B cell (primary cell): ENCODE measurements at regions not wholly inside any gene's neighbourhood (a gene's known extent, or its start where the extent isn't known, plus 50 kb on each side); places are given as distances from the start of the nearest gene placed in this dataset.
A peak's percentile ranks its signal among the peaks of the same experiment; 100 is the strongest.

Experiments used
- ATAC-seq: fragments of 200-7000 bp; cut with Tn5 transposase; one replicate; pipeline ENCODE4 v1.10.0; 2021; ENCODE audit warnings: low read depth, mild to moderate bottlenecking, moderate number of reproducible peaks, moderate library complexity
- CTCF ChIA-PET: fragments of 350-600 bp; sonication (Branson Sonifier 250); formaldehyde crosslinking; loops from one replicate; lab custom pipeline; 2021; ENCODE audit warnings: antibody characterized with exemption, inconsistent platforms; lab: Charles Lee
- POLR2A ChIA-PET: fragments of 350-600 bp; sonication (Branson Sonifier 250); formaldehyde crosslinking; loops from one replicate; lab custom pipeline; 2021; ENCODE audit warnings: antibody characterized with exemption; lab: Charles Lee
- DNase-seq: peaks from one replicate; pipeline ENCODE4 v3.0.0; 2013
- H2AFZ ChIP-seq: 2 replicates; pipeline ENCODE4 v1.6.1; 2012; ENCODE audit warnings: mild to moderate bottlenecking, low read depth, low read length; ENCODE audit not compliant: insufficient read depth, poor library complexity, severe bottlenecking
- H3K27ac ChIP-seq, 2 donors: 1 replicate in 1 of 2; 2 replicates in 1 of 2; pipeline ENCODE4 v1.5.1; 2012 to 2013; ENCODE audit warnings: low read length in 2 of 2, mild to moderate bottlenecking in 2 of 2, moderate library complexity in 1 of 2
- H3K27me3 ChIP-seq, 4 experiments: fragments of 200-600 bp in 1 of 4; sonication (generic) in 1 of 4; replicated peaks in 1 of 4; 1 replicate in 2 of 4; 2 replicates in 2 of 4; pipeline versions ENCODE4 v1.6.1 to v1.7.0; 2013 to 2016; ENCODE audit warnings: low read length in 3 of 4, mild to moderate bottlenecking in 2 of 4, mixed read lengths in 1 of 4, moderate library complexity in 1 of 4; ENCODE audit not compliant: insufficient read depth in 4 of 4, control insufficient read depth in 3 of 4; ENCODE audit errors: control extremely low read depth in 1 of 4
- H3K36me3 ChIP-seq, 2 experiments: replicated peaks in 1 of 2; 1 replicate in 1 of 2; 2 replicates in 1 of 2; pipeline versions ENCODE4 v1.6.1 to v1.7.1; 2013; ENCODE audit warnings: low read length in 1 of 2; ENCODE audit not compliant: insufficient read depth in 2 of 2, control insufficient read depth in 1 of 2; ENCODE audit errors: control extremely low read depth in 1 of 2, extremely low read depth in 1 of 2
- H3K4me1 ChIP-seq, 2 donors: fragments of 200-600 bp in 1 of 2; sonication (generic) in 1 of 2; 1 replicate in 1 of 2; 2 replicates in 1 of 2; pipeline versions ENCODE4 v1.5.1 to v1.6.1; 2013 to 2017; ENCODE audit warnings: low read length in 2 of 2; ENCODE audit not compliant: control insufficient read depth in 2 of 2, insufficient read depth in 2 of 2
- H3K4me2 ChIP-seq: replicated peaks from 2 replicates; pipeline ENCODE3; 2012; ENCODE audit warnings: mild to moderate bottlenecking, low read depth, low read length; ENCODE audit not compliant: poor library complexity, severe bottlenecking
- H3K4me3 ChIP-seq, 5 experiments: fragments of 200-600 bp in 1 of 5; sonication (generic) in 1 of 5; 1 replicate in 3 of 5; 2 replicates in 2 of 5; pipeline versions ENCODE4 v1.5.1 to v1.7.0; 2011 to 2016; ENCODE audit warnings: low read length in 4 of 5, mild to moderate bottlenecking in 4 of 5, low read depth in 2 of 5, control low read depth in 1 of 5, moderate library complexity in 1 of 5; ENCODE audit not compliant: insufficient read depth in 1 of 5; ENCODE audit errors: control extremely low read depth in 1 of 5, extremely low read depth in 1 of 5
- H3K79me2 ChIP-seq: fragments of 200-600 bp; sonication (generic); one replicate; pipeline ENCODE4 v1.6.0; 2016; ENCODE audit warnings: low read length; ENCODE audit not compliant: control insufficient read depth, insufficient read depth
- H3K9ac ChIP-seq: fragments of 200-600 bp; sonication (generic); 2 replicates; pipeline ENCODE4 v1.6.1; 2017; ENCODE audit warnings: mild to moderate bottlenecking, low read length, moderate library complexity
- H3K9me3 ChIP-seq, 3 donors: one replicate each; pipeline versions ENCODE4 v1.6.1 to v1.7.1; 2013; ENCODE audit warnings: low read length in 2 of 3; ENCODE audit not compliant: control insufficient read depth in 2 of 3, insufficient read depth in 1 of 3; ENCODE audit errors: control extremely low read depth in 1 of 3
- H4K20me1 ChIP-seq: 2 replicates; pipeline ENCODE4 v1.6.0; 2012; ENCODE audit warnings: mild to moderate bottlenecking, low read length; ENCODE audit not compliant: insufficient read depth, control insufficient read depth, poor library complexity, severe bottlenecking
- H3K27ac Mint-ChIP-seq: one replicate; pipeline ENCODE4 v1.8.0; 2021; ENCODE audit warnings: mixed read lengths
- H3K27me3 Mint-ChIP-seq: one replicate; pipeline ENCODE4 v1.8.0; 2021; ENCODE audit warnings: mixed read lengths
- H3K4me1 Mint-ChIP-seq: one replicate; pipeline ENCODE4 v1.8.0; 2021; ENCODE audit warnings: mixed read lengths
- H3K4me3 Mint-ChIP-seq: one replicate; pipeline ENCODE4 v1.8.0; 2021; ENCODE audit warnings: mixed read lengths
- H3K9me3 Mint-ChIP-seq: one replicate; pipeline ENCODE4 v1.8.0; 2022; ENCODE audit warnings: mixed read lengths; ENCODE audit not compliant: insufficient read depth
- CTCF ChIP-seq: fragments of 200-600 bp; IDR thresholded peaks from one replicate; pipeline ENCODE4 v1.8.0; 2022; ENCODE audit warnings: antibody characterized with exemption, mild to moderate bottlenecking
- EZH2 ChIP-seq: IDR thresholded peaks from 2 replicates; pipeline ENCODE4 v1.6.1; 2012; ENCODE audit warnings: borderline replicate concordance, low read depth, mild to moderate bottlenecking, moderate library complexity, low read length; ENCODE audit not compliant: insufficient read depth, poor library complexity, severe bottlenecking
- WGBS: methylation state at CpG from one replicate; pipeline ENCODE4 v1.1.5; 2013; ENCODE audit warnings: missing lambda C conversion rate; ENCODE audit not compliant: insufficient coverage; 5-methylcytosine and 5-hydroxymethylcytosine counted together
- intact Hi-C: fragments of 100-400 bp; cut with micrococcal nuclease; formaldehyde crosslinking; loops from one replicate; pipeline ENCODE4 v1.10.0; 2022

GRCh38 chr5:135192351-135192750 is 158.3 kb upstream of the PITX1 start:
- Histone ChIP-seq H3K36me3 (no peaks in the 10 kb centered on the region), H3K79me2 (no peaks in the 10 kb centered on the region), H4K20me1 (no peaks in the 10 kb centered on the region), H3K9ac (no peak overlapping the region), H3K4me3 (no peak overlapping the region), H3K27me3 (peaks cover 0 to 39% (median 16%) of the 10 kb centered on the region in 4 experiments), H3K27ac (no peak overlapping the region), H2AFZ (no peak overlapping the region), H3K9me3 (peaks cover 0 to 3% (median 2%) of the 10 kb centered on the region in 3 donors), H3K4me2 (no peak overlapping the region), H3K4me1 (peaks cover 10 to 12% of the 10 kb centered on the region in 2 donors)
- Mint-ChIP-seq H3K4me3 (no peak overlapping the region), H3K4me1 (peaks cover 5% of the 10 kb centered on the region), H3K27ac (no peak overlapping the region), H3K9me3 (peaks cover 7% of the 10 kb centered on the region), H3K27me3 (peaks cover 64% of the 10 kb centered on the region)
- CTCF ChIA-PET: interaction anchor here (0.6 to 6.0 kb wide), 11 partner anchors 9 to 355 kb away, joined by 3 to 44 read pairs (median 4); partner anchors contain the start of gene PCBD2
- DNase-seq (no peak), ATAC-seq (no peak)
- intact Hi-C loops: no loop called here
- WGBS: 94% methylated on average over 7 of the region's 7 CpGs
- TF ChIP-seq EZH2 (no peak), CTCF (no peak)
- POLR2A ChIA-PET: interaction anchor here (1.4 kb wide), 1 partner anchor 277 kb away, joined by 6 read pairs; no protein-coding TSS in a partner anchor

DNA sequence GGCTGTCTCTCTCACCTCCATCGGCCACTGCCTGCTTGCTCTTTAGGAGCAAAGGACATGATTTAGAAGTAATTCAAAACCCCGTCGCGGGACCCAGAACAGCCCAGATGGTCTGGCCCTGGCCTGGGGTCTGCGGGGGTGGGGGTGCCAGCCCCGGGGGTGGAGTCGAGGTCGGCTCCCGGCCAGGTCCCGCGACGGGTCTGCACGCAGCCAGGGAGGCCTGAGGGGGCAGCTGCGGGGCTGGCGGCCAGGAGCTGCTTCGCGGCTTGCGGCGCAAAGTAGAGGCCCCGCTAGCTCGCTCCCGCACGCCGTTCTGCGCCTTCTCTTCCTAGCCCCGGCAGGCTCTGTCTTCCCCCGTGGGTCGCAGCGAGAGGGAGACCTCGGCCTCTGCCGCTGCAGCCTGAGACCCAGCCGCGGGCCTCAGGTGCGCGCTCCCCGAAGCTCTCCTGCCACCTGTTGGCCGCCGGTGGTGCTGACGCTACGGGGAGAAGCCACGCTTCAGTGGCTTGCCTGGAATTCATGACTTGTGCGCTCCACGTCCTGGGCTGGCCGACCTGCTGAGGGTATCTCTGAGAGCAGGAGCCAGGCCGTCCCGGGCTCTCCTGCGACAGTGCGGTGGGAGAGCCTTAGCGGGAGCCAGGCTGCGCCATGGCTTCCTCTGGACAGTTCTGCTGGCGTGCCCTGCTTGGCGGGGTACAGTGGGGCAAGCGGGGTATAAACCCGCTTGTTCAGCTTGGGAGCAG is 157.2 kb upstream of the PITX1 start:
- Histone ChIP-seq H3K79me2 (no peaks in the 10 kb centered on the region), H3K9ac (peak overlapping the region; percentile 55), H3K4me3 (peak overlapping the region in 4 of 5 experiments; percentile 22 to 45 (median 38)), H3K27ac (no peak overlapping the region), H2AFZ (peak overlapping the region; percentile 79), H3K27me3 (peaks cover 0 to 39% (median 17%) of the 10 kb centered on the region in 4 experiments), H3K4me1 (peaks cover 10 to 12% of the 10 kb centered on the region in 2 donors), H4K20me1 (no peaks in the 10 kb centered on the region), H3K4me2 (peak overlapping the region; percentile 91), H3K36me3 (no peaks in the 10 kb centered on the region), H3K9me3 (peaks cover 0 to 3% (median 0%) of the 10 kb centered on the region in 3 donors)
- intact Hi-C loops: loop anchor here (1.0 to 2.0 kb wide), 2 partner anchors 138 to 172 kb away; no protein-coding TSS in a partner anchor
- ChIA-PET CTCF (interaction anchor here (0.8 to 6.0 kb wide), 12 partner anchors 11 to 286 kb away, joined by 3 to 44 read pairs (median 4); partner anchors contain the start of gene PCBD2), POLR2A (interaction anchor here (0.6 to 1.4 kb wide), 2 partner anchors 276 to 456 kb away, joined by 3 to 6 read pairs; no protein-coding TSS in a partner anchor)
- TF ChIP-seq CTCF (peak; percentile 88), EZH2 (no peak)
- peaks cover 68% of the 10 kb centered on the region for H3K27me3 Mint-ChIP-seq
- no peak overlapping the region for H3K27ac Mint-ChIP-seq
- H3K4me3 Mint-ChIP-seq: peak overlapping the region; percentile 86
- H3K4me1 Mint-ChIP-seq: peaks cover 5% of the 10 kb centered on the region
- no peaks in the 10 kb centered on the region for H3K9me3 Mint-ChIP-seq
- DNase-seq (peak; percentile 81), ATAC-seq (peak; percentile 96)
- 10% methylated on average over 54 of the region's 54 CpGs for WGBS
